Lower lobe of right lung (tissue), 2 donors: ENCODE measurements at regions not wholly inside any gene's neighbourhood (a gene's known extent, or its start where the extent isn't known, plus 50 kb on each side); places are given as distances from the start of the nearest gene placed in this dataset.
"Not testable (repeated sequence)": the region's sequence is repeated elsewhere in the genome, so short reads cannot be mapped to it uniquely, and the experiment has no call there.

ENCODE experiments used
- ATAC-seq, 2 donors: fragments of 200-7000 bp; cut with Tn5 transposase; one replicate each; pipeline ENCODE4 v1.9.1; 2020 to 2022; ENCODE audit warnings: mild to moderate bottlenecking in 2 of 2, moderate library complexity in 2 of 2
- DNase-seq: peaks from one replicate; pipeline ENCODE4 v3.0.0-alpha.2; 2020
- H3K27ac ChIP-seq: fragments of 200-600 bp; one replicate; pipeline ENCODE4 v1.8.0; 2022
- H3K27me3 ChIP-seq: fragments of 200-600 bp; one replicate; pipeline ENCODE4 v1.8.0; 2022; ENCODE audit warnings: low read depth
- H3K36me3 ChIP-seq: fragments of 200-600 bp; one replicate; pipeline ENCODE4 v1.8.0; 2022; ENCODE audit warnings: mild to moderate bottlenecking
- H3K4me1 ChIP-seq: fragments of 200-600 bp; one replicate; pipeline ENCODE4 v1.8.0; 2022
- H3K4me3 ChIP-seq: fragments of 200-600 bp; one replicate; pipeline ENCODE4 v1.8.0; 2022; ENCODE audit warnings: mild to moderate bottlenecking
- H3K9me3 ChIP-seq: fragments of 200-600 bp; one replicate; pipeline ENCODE4 v1.8.0; 2022
- CTCF ChIP-seq: fragments of 200-600 bp; IDR thresholded peaks from one replicate; pipeline ENCODE4 v1.8.0; 2022; ENCODE audit warnings: antibody characterized with exemption, mild to moderate bottlenecking
- intact Hi-C: fragments of 100-400 bp; cut with DNase I; formaldehyde crosslinking; loops from one replicate; pipeline ENCODE4 v1.11.0; 2022
- donor health status: DM: no; HTN: yes; CAD: no; lungs with severe emphysema.

- Histone ChIP-seq H3K4me1 (no peaks in the 10 kb centered on the region), H3K9me3 (no peaks in the 10 kb centered on the region), H3K4me3 (no peak overlapping the region), H3K36me3 (no peaks in the 10 kb centered on the region), H3K27me3 (no peaks in the 10 kb centered on the region), H3K27ac (no peak overlapping the region)
- intact Hi-C loops, result no loop called here
- TF ChIP-seq CTCF, result no peak
- DNase-seq (no peak), ATAC-seq (no peak)
Observed at GRCh38 chr13:81116461-81117282, 775.7 kb upstream of the SPRY2 start.

- intact Hi-C loops, result no loop called here
Observed at GRCh38 chr13:81109026-81109425, 768.1 kb upstream of the SPRY2 start.

GRCh38 chr13:81106348-81106747, 765.4 kb upstream of the SPRY2 start:
- Histone ChIP-seq H3K4me1 (no peaks in the 10 kb centered on the region), H3K9me3 (no peaks in the 10 kb centered on the region), H3K4me3 (no peak overlapping the region), H3K27me3 (no peaks in the 10 kb centered on the region), H3K27ac (no peak overlapping the region), H3K36me3 (no peaks in the 10 kb centered on the region)
- no peak for TF ChIP-seq CTCF
- DNase-seq, result no peak
- ATAC-seq, result no peak
- intact Hi-C loops, result no loop called here

More at GRCh38 chr13:81109026-81109425, 768.1 kb upstream of the SPRY2 start:
- H3K36me3 ChIP-seq, result no peaks in the 10 kb centered on the region
- DNase-seq, result no peak
- no peaks in the 10 kb centered on the region for H3K4me1 ChIP-seq
- H3K27ac ChIP-seq, result no peak overlapping the region
- H3K9me3 ChIP-seq, result no peaks in the 10 kb centered on the region
- H3K4me3 ChIP-seq, result no peak overlapping the region
- no peak for TF ChIP-seq CTCF
- no peak for ATAC-seq
- no peaks in the 10 kb centered on the region for H3K27me3 ChIP-seq

GRCh38 chr13:81104035-81104715, 763.2 kb upstream of the SPRY2 start:
- no peaks in the 10 kb centered on the region for H3K4me1 ChIP-seq
- no peak for ATAC-seq
- no peaks in the 10 kb centered on the region for H3K27me3 ChIP-seq
- DNase-seq, result no peak
- no peaks in the 10 kb centered on the region for H3K9me3 ChIP-seq
- TF ChIP-seq CTCF, result no peak
- H3K36me3 ChIP-seq, result no peaks in the 10 kb centered on the region
- intact Hi-C loops, result no loop called here
- H3K4me3 ChIP-seq, result no peak overlapping the region
- H3K27ac ChIP-seq, result no peak overlapping the region

GRCh38 chr13:81102066-81102465, 761.1 kb upstream of the SPRY2 start:
- DNase-seq, H3K36me3 ChIP-seq, intact Hi-C loops, H3K27me3 ChIP-seq, H3K9me3 ChIP-seq, ATAC-seq, H3K4me1 ChIP-seq, H3K27ac ChIP-seq, H3K4me3 ChIP-seq: not testable (repeated sequence)
